CD4-positive, alpha-beta T cell (primary cell): ENCODE measurements at regions not wholly inside any gene's neighbourhood (a gene's known extent, or its start where the extent isn't known, plus 50 kb on each side); places are given as distances from the start of the nearest gene placed in this dataset.

ENCODE experiments used
- ATAC-seq: fragments of 200-7000 bp; cut with Tn5 transposase; one replicate; pipeline ENCODE4 v1.10.0; 2022; ENCODE audit warnings: mild to moderate bottlenecking; ENCODE audit not compliant: poor library complexity
- CTCF ChIA-PET: fragments of 350-600 bp; sonication (Branson Sonifier 250); formaldehyde crosslinking; loops from one replicate; lab custom pipeline; 2021; ENCODE audit warnings: antibody characterized with exemption, inconsistent platforms; lab: Charles Lee
- POLR2A ChIA-PET: fragments of 350-600 bp; sonication (Branson Sonifier 250); formaldehyde crosslinking; loops from one replicate; lab custom pipeline; 2021; ENCODE audit warnings: antibody characterized with exemption, inconsistent platforms; lab: Charles Lee
- DNase-seq, 14 experiments: peaks; one replicate each; pipeline ENCODE4 v3.0.0-alpha.2; 2013 to 2020; ENCODE audit warnings: mixed read lengths in 2 of 14
- H3K27ac ChIP-seq, 2 donors: one replicate each; pipeline versions ENCODE4 v1.5.1 to v1.7.0; 2013; ENCODE audit warnings: low read length in 2 of 2, low read depth in 1 of 2, mild to moderate bottlenecking in 1 of 2
- H3K27me3 ChIP-seq, 2 experiments: 1 replicate in 1 of 2; 2 replicates in 1 of 2; pipeline versions ENCODE4 v1.6.1 to v1.7.0; 2013; ENCODE audit warnings: low read length in 2 of 2, control low read depth in 1 of 2, mild to moderate bottlenecking in 1 of 2, moderate library complexity in 1 of 2; ENCODE audit not compliant: insufficient read depth in 2 of 2, control insufficient read depth in 1 of 2
- H3K36me3 ChIP-seq: one replicate; pipeline ENCODE4 v1.6.1; 2013; ENCODE audit warnings: low read length, control low read depth; ENCODE audit not compliant: insufficient read depth
- H3K4me1 ChIP-seq: one replicate; pipeline ENCODE4 v1.6.1; 2013; ENCODE audit warnings: low read length, control low read depth; ENCODE audit not compliant: insufficient read depth
- H3K4me3 ChIP-seq: one replicate; pipeline ENCODE4 v1.5.1; 2013; ENCODE audit warnings: mild to moderate bottlenecking, low read length, moderate library complexity
- H3K9me3 ChIP-seq, 2 experiments: 1 replicate in 1 of 2; 2 replicates in 1 of 2; pipeline versions ENCODE4 v1.6.1 to v1.7.0; 2013; ENCODE audit warnings: low read length in 2 of 2, mild to moderate bottlenecking in 2 of 2, control low read depth in 1 of 2, moderate library complexity in 1 of 2; ENCODE audit not compliant: control insufficient read depth in 1 of 2, insufficient read depth in 1 of 2
- H3K27ac Mint-ChIP-seq: one replicate; pipeline ENCODE4 v1.8.0; 2020; ENCODE audit warnings: mixed read lengths
- H3K27me3 Mint-ChIP-seq: one replicate; pipeline ENCODE4 v1.8.0; 2021; ENCODE audit warnings: mixed read lengths
- H3K36me3 Mint-ChIP-seq: one replicate; pipeline ENCODE4 v1.8.0; 2021; ENCODE audit warnings: low read depth, mixed read lengths
- H3K4me1 Mint-ChIP-seq: one replicate; pipeline ENCODE4 v1.8.0; 2021; ENCODE audit warnings: low read depth, mixed read lengths
- H3K4me3 Mint-ChIP-seq: one replicate; pipeline ENCODE4 v1.8.0; 2020; ENCODE audit warnings: mild to moderate bottlenecking, mixed read lengths
- H3K9me3 Mint-ChIP-seq: one replicate; pipeline ENCODE4 v1.8.0; 2020; ENCODE audit warnings: mixed read lengths
- intact Hi-C, 2 experiments: fragments of 100-400 bp; cut with DNase I in 1 of 2; cut with micrococcal nuclease in 1 of 2; formaldehyde crosslinking; loops; one replicate each; pipeline versions ENCODE4 v1.15.1 to v1.9.0; 2023 to 2025; cut with DNase I, micrococcal nuclease
- TF ChIP-seq, protein P1 (sequence below): fragments of 200-600 bp; IDR thresholded peaks from one replicate; pipeline ENCODE4 v1.8.0; 2022; ENCODE audit warnings: antibody characterized with exemption, mild to moderate bottlenecking

DNA sequence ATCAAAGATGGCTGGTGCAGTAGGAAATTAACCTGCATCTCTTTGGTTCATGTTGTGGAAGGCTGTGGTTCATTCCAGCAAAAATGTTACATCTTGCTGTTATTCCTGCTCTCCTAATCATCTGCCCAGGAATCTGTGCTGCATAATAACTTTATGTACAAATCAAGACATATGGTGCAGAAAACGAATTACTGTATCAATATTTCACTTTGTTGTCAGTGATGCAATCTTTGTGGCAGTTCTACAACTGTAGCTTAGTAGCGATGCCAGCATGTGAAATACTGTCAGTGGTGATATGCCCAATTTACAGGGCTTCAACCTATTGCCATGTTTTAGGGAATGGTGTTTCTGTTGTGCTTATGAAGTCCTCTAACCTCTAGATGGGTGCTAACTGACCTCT lies 1114.7 kb downstream of the SOCS6 start:
- ChIA-PET POLR2A (no interaction called here), CTCF (no interaction called here)
- TF ChIP-seq, protein P1, sequence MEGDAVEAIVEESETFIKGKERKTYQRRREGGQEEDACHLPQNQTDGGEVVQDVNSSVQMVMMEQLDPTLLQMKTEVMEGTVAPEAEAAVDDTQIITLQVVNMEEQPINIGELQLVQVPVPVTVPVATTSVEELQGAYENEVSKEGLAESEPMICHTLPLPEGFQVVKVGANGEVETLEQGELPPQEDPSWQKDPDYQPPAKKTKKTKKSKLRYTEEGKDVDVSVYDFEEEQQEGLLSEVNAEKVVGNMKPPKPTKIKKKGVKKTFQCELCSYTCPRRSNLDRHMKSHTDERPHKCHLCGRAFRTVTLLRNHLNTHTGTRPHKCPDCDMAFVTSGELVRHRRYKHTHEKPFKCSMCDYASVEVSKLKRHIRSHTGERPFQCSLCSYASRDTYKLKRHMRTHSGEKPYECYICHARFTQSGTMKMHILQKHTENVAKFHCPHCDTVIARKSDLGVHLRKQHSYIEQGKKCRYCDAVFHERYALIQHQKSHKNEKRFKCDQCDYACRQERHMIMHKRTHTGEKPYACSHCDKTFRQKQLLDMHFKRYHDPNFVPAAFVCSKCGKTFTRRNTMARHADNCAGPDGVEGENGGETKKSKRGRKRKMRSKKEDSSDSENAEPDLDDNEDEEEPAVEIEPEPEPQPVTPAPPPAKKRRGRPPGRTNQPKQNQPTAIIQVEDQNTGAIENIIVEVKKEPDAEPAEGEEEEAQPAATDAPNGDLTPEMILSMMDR = no peak
- Mint-ChIP-seq H3K4me1 (no peaks in the 10 kb centered on the region), H3K9me3 (no peaks in the 10 kb centered on the region), H3K4me3 (no peak overlapping the region), H3K27me3 (no peaks in the 10 kb centered on the region), H3K27ac (no peak overlapping the region), H3K36me3 (no peaks in the 10 kb centered on the region)
- Histone ChIP-seq H3K36me3 (no peaks in the 10 kb centered on the region), H3K27me3 (no peaks in the 10 kb centered on the region), H3K4me1 (no peaks in the 10 kb centered on the region), H3K4me3 (no peak overlapping the region), H3K9me3 (peaks cover 0 to 4% of the 10 kb centered on the region in 2 experiments), H3K27ac (no peak overlapping the region)
- ATAC-seq (no peak), DNase-seq (no peak)
- intact Hi-C loops = no loop called here

DNA sequence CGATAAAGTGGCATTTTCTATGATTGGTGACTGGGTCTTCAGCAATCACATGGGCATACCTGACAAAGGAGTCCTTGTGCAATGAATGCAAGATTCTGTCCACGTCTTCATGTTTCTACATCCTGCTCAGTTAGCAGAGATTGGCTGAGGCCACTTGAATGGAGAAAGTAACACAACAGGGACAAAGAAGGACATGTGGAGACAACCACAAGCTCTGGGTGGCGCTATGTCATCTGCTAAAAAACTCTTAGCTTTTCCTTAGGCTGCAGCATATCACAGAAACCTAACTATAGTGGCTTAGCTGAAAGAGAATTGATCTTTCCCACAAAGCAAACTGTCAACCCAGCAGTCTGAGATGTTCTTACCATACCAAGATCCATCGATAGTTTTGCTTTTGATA lies 1109.7 kb downstream of the SOCS6 start:
- no peaks in the 10 kb centered on the region for H3K9me3 Mint-ChIP-seq
- DNase-seq (no peak), ATAC-seq (no peak)
- POLR2A ChIA-PET = no interaction called here
- H3K4me1 Mint-ChIP-seq = no peaks in the 10 kb centered on the region
- intact Hi-C loops = no loop called here
- TF ChIP-seq, protein P1 = no peak
- CTCF ChIA-PET = no interaction called here
- Histone ChIP-seq H3K27ac (no peak overlapping the region), H3K27me3 (no peaks in the 10 kb centered on the region), H3K9me3 (no peaks in the 10 kb centered on the region), H3K4me1 (no peaks in the 10 kb centered on the region), H3K4me3 (no peak overlapping the region), H3K36me3 (no peaks in the 10 kb centered on the region)
- no peak overlapping the region for H3K27ac Mint-ChIP-seq
- H3K4me3 Mint-ChIP-seq = no peak overlapping the region
- no peaks in the 10 kb centered on the region for H3K36me3 Mint-ChIP-seq
- H3K27me3 Mint-ChIP-seq = no peaks in the 10 kb centered on the region

DNA sequence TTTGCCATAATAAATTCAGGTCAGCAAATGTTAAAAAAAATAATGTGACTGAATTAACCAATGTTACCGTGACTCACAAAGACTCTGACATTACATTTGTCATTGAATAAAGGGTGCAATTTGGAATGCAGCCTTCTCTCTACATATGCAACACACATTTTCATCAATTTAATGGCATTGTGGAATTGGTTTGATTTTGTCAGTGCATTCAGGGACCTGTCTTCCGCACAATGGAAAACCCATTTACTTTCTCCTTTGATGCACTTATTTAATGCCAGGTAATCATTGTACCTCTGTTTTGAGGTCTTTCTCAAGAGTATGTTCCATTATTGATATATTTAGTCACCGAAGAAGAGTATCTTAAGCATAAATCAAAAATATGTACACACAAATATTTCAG lies 1099.3 kb downstream of the SOCS6 start:
- no peaks in the 10 kb centered on the region for H3K36me3 Mint-ChIP-seq
- Histone ChIP-seq H3K27ac (no peak overlapping the region), H3K4me1 (no peaks in the 10 kb centered on the region), H3K36me3 (no peaks in the 10 kb centered on the region), H3K27me3 (no peaks in the 10 kb centered on the region), H3K4me3 (no peak overlapping the region), H3K9me3 (no peaks in the 10 kb centered on the region)
- no peaks in the 10 kb centered on the region for H3K4me1 Mint-ChIP-seq
- TF ChIP-seq, protein P1 = no peak
- ChIA-PET CTCF (no interaction called here), POLR2A (no interaction called here)
- H3K9me3 Mint-ChIP-seq = no peaks in the 10 kb centered on the region
- no peaks in the 10 kb centered on the region for H3K27me3 Mint-ChIP-seq
- H3K27ac Mint-ChIP-seq = no peak overlapping the region
- ATAC-seq = no peak
- DNase-seq = no peak
- intact Hi-C loops = no loop called here
- H3K4me3 Mint-ChIP-seq = no peak overlapping the region
